Fibroblast of villous mesenchyme (primary cell): ENCODE measurements at regions not wholly inside any gene's neighbourhood (a gene's known extent, or its start where the extent isn't known, plus 50 kb on each side); places are given as distances from the start of the nearest gene placed in this dataset.

Source experiments
- DNase-seq: peaks from one replicate; pipeline ENCODE4 v3.0.0-alpha.2; 2010; ENCODE audit warnings: low read depth
- H3K4me3 ChIP-seq: 2 replicates; pipeline ENCODE4 v1.5.1; 2011; ENCODE audit warnings: low read depth, mild to moderate bottlenecking, low read length
- TF ChIP-seq, protein P1 (sequence below): IDR thresholded peaks from 2 replicates; pipeline ENCODE4 v1.5.1; 2012; ENCODE audit warnings: low read depth, mild to moderate bottlenecking, low read length; ENCODE audit not compliant: insufficient read depth

DNA sequence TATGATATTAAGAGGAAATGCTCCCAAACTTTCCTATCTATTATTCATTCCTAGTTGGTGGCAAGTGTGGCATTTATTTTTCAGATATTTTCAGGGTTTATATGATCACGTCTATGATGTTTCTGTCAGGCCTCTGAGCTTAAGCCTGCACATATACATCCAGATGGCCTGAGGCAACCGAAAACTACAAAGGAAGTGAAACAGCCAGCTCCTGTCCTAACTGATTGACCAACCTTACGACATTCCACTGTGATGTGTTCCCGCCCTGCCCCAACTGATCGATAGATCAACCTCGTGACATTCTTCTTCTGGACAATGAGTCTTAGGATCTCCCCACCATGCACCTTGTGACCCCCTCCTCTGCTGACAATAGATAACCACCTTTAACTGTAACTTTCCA, 67.6 kb upstream of the CTSO start:
- TF ChIP-seq, protein P1, sequence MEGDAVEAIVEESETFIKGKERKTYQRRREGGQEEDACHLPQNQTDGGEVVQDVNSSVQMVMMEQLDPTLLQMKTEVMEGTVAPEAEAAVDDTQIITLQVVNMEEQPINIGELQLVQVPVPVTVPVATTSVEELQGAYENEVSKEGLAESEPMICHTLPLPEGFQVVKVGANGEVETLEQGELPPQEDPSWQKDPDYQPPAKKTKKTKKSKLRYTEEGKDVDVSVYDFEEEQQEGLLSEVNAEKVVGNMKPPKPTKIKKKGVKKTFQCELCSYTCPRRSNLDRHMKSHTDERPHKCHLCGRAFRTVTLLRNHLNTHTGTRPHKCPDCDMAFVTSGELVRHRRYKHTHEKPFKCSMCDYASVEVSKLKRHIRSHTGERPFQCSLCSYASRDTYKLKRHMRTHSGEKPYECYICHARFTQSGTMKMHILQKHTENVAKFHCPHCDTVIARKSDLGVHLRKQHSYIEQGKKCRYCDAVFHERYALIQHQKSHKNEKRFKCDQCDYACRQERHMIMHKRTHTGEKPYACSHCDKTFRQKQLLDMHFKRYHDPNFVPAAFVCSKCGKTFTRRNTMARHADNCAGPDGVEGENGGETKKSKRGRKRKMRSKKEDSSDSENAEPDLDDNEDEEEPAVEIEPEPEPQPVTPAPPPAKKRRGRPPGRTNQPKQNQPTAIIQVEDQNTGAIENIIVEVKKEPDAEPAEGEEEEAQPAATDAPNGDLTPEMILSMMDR = no peak
- no peak overlapping the region for H3K4me3 ChIP-seq
- DNase-seq = no peak

DNA sequence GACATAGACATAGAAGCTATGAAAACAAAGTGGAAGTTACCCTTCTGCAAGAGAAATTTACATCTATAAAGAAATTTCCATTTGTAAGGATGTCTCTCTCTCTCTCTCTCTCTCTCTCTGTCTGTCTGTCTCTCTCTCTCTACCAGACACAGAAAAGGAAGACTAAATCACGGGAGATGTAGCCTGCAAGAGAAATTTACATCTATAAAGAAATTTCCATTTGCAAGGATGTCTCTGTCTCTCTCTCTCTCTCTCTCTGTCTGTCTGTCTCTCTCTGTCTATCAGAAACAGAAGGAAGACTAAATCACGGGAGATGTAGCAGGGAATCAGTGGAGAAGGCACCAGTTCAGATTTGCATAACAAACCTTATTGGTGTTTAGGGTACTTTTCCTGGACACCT, 65.6 kb upstream of the CTSO start:
- DNase-seq = no peak
- TF ChIP-seq, protein P1 = no peak
- H3K4me3 ChIP-seq = no peak overlapping the region

DNA sequence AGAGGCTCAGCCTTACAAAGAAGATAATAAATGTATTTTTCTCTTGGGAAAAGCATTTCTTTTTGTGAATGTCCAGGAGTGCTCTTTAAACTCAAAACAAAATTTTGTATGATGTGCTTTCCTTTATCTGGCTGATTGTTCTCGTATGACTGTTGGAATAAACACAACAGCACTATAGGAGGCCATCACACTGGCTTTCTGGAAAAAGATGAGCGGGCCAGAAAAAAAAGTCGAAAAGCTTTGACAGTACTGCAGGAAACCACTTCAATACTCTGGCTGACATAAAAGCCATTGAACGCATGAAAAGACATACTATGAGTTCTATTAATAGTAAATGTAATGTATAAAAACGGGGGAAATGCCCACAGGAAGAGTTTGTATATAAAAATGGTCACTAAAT, 64.7 kb upstream of the CTSO start:
- DNase-seq = no peak

DNA sequence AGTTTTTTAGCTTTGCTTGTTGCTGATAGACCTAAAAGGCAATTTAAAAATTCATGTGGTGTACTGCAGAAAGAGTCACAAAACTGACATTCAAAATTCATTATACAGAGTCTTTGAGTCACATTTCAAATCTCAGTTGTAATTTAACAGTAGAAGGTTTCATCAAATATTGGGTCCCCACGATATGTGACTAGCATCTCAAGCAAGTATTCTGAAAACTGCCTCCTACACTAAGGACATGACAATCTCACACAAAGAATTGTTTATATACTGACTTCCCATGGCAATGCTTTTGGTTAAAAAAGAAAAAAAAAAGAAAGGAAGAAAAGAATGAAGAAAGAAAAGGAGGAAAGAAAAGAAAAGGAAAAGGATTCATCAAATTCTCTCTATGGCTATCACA, 62.1 kb upstream of the CTSO start:
- no peak for DNase-seq
- TF ChIP-seq, protein P1 = no peak

More for the DNA sequence above, 64.7 kb upstream of the CTSO start:
- no peak overlapping the region for H3K4me3 ChIP-seq
- TF ChIP-seq, protein P1 = no peak

DNA sequence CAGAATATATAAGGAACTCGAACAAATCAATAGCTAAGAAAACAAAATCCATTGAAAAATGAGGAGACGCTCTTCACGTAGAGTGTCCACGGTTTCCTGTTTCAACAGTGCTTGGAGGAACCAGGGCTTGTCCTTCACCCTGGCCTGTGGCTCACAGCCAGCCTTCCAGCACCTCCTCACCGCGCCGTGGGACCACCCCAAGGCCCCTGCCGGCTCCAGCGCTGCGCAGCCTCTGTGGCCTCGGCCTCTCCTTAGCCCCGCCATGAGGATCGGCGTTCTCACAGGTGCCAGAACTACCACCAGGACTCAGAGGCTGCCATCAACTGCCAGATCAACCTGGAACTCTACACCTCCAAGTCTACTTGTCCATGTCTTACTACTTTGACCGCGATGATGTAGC, 52.5 kb upstream of the CTSO start:
- DNase-seq = no peak
- H3K4me3 ChIP-seq = no peak overlapping the region
- TF ChIP-seq, protein P1 = no peak

More for the DNA sequence above, 62.1 kb upstream of the CTSO start:
- no peak overlapping the region for H3K4me3 ChIP-seq
